GM18861 (cell line): ENCODE measurements at regions not wholly inside any gene's neighbourhood (a gene's known extent, or its start where the extent isn't known, plus 50 kb on each side); places are given as distances from the start of the nearest gene placed in this dataset.
"Not testable (repeated sequence)": the region's sequence is repeated elsewhere in the genome, so short reads cannot be mapped to it uniquely, and the experiment has no call there.

Experiments used
- ATAC-seq: cut with Tn5 transposase; IDR thresholded peaks from one replicate; pipeline ENCODE4 v1.9.1; 2021; ENCODE audit not compliant: unreplicated experiment

DNA sequence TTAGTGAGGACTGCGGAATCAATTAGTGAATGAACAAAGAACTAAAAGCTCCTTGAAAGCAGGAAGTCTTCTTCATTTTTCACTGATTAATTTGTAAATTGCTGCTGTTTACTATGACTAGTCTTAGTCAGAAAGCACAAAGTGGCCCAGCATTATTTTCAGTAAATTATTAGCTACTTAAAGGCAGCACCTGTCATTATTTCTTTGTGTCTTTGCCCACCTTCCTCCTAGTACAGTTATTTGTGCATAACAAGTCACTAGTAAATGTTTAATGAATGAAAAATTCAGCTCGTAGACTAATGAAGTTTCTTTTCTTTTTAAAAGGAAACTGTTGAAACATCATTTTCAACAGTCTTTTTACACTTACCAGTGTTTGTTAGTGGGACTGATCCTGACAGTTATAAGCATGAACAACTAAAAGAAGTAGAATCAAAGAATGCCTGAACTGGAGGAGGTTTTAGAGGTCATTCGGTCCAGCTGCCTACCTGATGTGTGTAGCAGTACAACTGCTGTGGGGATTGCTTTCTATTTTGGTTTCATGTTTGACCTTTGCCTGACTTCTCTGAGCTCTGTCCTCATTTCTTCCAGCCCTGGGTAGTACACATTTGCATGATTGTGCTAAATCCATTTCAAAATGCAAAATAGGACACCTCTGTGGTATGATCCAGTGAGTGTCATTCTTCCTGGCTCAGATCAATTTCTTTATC is 140.0 kb upstream of the PHYHIPL start:
- peak; percentile 98 for ATAC-seq

DNA sequence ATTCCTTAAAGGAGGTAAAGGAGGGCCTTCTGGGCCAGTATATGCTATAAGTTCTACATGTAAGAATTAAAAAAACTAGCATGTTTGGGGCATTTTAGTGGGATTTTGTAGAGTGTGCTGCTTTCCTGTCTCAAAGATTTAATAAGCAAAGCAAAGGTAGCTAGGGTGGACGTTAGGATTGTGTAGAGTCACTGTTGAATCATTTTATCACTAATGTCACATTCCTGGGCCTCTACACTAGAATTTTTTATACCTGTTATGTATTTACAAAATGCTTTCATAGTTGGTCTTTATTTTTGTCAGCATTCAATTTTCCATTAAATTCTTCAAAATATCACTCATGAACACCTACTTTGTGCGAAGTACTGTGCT is 139.4 kb upstream of the PHYHIPL start:
- ATAC-seq, result no peak

GRCh38 chr10:59037506-59037905 is 138.9 kb upstream of the PHYHIPL start:
- no peak for ATAC-seq

DNA sequence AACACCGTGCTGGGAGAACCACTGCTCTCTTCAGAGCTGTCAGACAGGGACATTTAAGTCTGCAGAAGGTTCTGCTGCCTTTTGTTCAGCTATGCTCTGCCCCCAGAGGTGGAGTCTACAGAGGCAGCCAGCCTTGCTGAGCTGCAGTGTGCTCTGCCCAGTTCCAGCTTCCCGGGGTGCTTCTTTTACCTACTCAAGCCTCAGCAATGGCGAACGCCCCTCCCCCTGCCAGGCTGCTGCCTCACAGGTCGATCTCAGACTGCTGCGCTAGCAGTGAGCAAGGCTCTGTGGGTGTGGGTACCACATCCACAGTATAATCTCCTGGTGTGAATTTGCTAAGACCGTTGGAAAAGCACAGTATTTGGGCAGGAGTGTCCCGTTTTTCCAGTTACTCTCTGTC is 133.1 kb upstream of the PHYHIPL start:
- ATAC-seq, result not testable (repeated sequence)

GRCh38 chr10:59047180-59047579 is 129.3 kb upstream of the PHYHIPL start:
- no peak for ATAC-seq

- peak; percentile 96 for ATAC-seq
These were observed 128.4 kb upstream of the PHYHIPL start for GRCh38 chr10:59047957-59048618.

GRCh38 chr10:59053502-59053901 is 122.9 kb upstream of the PHYHIPL start:
- not testable (repeated sequence) for ATAC-seq

GRCh38 chr10:59055045-59055444 is 121.4 kb upstream of the PHYHIPL start:
- ATAC-seq, result no peak

DNA sequence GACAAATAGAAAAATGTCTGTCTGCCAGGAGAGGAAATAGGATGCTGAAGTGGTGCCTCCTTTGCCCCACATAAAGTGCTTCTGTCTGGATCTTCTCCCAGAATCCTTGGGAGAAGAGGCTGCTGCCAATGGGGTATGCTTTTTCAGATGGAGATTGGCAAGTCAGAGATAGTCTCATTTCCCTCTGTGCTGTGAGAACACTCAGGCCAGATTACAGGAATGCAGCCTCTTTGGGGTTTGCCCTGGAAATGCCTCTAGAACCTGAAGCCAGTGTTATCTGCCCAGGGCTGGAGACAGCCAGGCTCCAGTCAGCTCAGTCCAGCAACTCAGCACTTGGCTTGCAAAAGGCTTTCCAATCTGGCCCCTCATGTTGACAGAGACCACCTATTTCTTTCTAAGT is 119.1 kb upstream of the PHYHIPL start:
- ATAC-seq, result no peak

DNA sequence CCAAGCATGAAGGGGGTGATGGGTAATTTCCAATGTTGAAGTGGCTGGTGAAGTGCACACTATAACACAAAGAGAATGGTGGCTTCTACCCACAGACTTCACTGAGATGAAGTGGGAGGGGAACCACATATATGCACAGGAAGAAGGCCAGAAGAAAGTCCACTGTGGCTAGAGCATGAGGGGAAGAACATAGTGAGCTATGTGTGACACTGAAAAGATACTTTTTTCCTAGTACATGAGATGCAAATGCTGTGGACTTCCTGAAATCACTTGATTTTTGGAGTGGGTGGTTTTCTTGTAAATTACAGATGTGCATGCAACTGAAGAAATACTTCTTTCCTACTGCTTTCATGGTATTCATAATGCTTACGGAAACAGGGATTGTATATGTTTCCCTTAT is 115.6 kb upstream of the PHYHIPL start:
- ATAC-seq, result no peak

DNA sequence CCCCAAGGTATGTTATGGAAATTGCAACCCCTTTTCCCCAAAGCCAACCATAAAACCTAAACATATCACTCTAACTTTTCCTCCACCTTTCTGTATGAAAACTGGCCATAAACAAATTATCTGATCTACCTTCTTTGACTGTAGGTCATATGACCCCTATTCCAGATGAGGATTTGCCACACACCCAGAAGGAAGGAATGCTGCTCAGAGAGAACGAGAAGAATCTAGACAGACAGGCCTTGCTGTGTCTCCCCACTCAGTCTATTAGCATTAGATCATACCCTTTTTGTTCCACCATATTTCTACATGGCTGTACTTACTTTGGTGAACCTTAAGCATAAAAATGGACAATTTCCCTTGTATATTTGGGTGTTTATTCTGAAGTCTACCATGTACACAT is 113.0 kb upstream of the PHYHIPL start:
- ATAC-seq, result no peak

DNA sequence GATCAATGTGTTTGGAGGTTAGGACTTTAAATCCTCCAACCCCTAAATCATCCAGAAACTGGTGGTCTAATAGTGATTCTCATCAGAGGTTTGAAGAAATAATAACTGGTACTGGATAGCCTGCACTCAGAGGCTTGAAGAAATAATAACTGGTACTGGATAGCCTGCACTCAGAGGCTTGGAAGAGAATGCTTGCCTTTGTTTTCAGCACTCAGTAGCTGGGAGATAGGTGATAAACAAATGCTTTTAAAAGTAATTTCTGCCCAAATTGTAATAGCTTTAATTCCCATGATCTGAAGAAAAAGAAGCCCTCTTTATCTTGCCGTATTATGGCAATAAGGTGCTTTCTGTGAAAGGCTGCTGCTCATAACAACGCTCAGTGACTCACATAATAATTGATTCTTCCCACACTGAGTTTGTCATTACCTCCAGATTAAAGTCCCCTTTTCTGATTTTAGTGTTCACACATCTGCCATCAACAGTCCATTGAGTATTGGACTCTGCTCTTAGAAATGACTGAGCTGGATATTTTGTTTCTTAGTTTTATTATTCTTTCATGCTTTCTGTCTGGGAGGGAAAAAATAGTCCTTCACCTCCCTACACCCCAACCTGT is 112.3 kb upstream of the PHYHIPL start:
- no peak for ATAC-seq

DNA sequence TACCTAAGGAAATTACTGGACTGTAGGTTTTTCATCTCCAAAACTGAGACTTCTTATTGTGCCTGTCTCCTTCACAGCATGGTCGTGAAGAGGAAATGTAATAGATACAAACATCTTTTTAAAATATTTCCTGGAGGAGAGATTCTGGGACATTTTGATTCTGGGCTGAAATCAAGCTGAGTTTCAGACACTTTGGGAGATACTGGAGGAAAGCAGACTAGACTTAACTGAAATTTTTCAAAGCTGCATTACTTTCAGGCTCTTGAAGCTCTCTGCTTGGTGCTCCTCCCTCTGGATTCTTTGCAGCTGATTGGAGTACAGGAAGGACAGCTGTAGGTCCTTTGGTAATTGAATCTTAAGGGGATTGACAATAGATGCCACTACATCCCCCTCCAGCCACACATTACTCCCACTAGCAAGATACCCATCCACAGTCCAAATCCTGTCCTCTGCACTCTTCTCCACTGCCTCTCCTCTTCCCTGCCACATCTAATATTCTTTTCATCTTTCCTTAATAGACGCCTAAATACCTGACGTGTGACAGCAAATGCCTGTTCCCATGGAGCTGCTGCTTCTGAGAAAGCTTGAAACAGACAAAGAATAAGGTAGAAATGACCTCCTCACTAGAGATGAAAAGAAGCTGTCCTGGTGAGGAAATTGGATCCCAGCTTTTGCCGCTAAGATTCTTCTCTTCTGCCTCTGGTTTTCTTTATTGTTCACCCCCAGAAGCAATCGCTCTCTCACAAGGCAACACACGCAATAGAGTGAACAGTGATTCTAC is 111.5 kb upstream of the PHYHIPL start:
- no peak for ATAC-seq

GRCh38 chr10:59068581-59069191 is 107.8 kb upstream of the PHYHIPL start:
- ATAC-seq, result no peak

- ATAC-seq, result no peak
These were observed 104.4 kb upstream of the PHYHIPL start for GRCh38 chr10:59072038-59072437.

GRCh38 chr10:59073456-59074053 is 102.9 kb upstream of the PHYHIPL start:
- ATAC-seq, result no peak

DNA sequence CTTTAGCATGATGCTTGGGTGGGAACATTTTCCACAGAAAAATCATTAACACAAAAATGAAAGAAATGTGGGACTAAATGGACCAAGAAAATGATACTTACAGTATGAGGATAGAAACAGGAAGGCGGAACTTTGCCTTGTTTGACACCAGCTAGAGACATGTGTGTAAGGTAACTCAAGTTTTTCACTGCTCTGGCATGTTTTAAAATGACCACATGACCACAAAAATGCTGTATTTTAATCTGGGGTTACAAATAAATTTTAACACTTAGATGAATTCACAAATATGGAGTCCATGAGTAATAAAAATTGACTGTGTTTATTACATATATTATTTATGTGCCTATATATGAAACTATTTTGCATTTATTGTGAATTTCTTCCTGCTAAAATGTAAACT is 100.9 kb upstream of the PHYHIPL start:
- no peak for ATAC-seq

- no peak for ATAC-seq
These were observed 98.6 kb upstream of the PHYHIPL start for GRCh38 chr10:59077855-59078254.

- ATAC-seq, result no peak
These were observed 97.5 kb upstream of the PHYHIPL start for GRCh38 chr10:59078978-59079377.

- ATAC-seq, result no peak
These were observed 96.8 kb upstream of the PHYHIPL start for GRCh38 chr10:59079386-59080226.
